IPS-18c (cell line): ENCODE measurements at regions not wholly inside any gene's neighbourhood (a gene's known extent, or its start where the extent isn't known, plus 50 kb on each side); places are given as distances from the start of the nearest gene placed in this dataset.

ENCODE experiments used
- H3K4me3 ChIP-seq: 2 replicates; pipeline ENCODE4 v1.7.0; 2013; ENCODE audit warnings: low read depth, mild to moderate bottlenecking, low read length, moderate library complexity; ENCODE audit not compliant: insufficient read depth
- H3K9me3 ChIP-seq: one replicate; pipeline ENCODE4 v1.6.1; 2013; ENCODE audit warnings: mild to moderate bottlenecking, low read length, moderate library complexity; ENCODE audit not compliant: control insufficient read depth, insufficient read depth

- Histone ChIP-seq H3K9me3 (no peaks in the 10 kb centered on the region), H3K4me3 (no peak overlapping the region)
These were observed 371.1 kb upstream of the ARID1B start for GRCh38 chr6:156406099-156406498.

- H3K4me3 ChIP-seq: no peak overlapping the region
- no peaks in the 10 kb centered on the region for H3K9me3 ChIP-seq
These were observed 374.6 kb upstream of the ARID1B start for GRCh38 chr6:156402628-156403027.

GRCh38 chr6:156402227-156402626, 375.0 kb upstream of the ARID1B start:
- Histone ChIP-seq H3K9me3 (no peaks in the 10 kb centered on the region), H3K4me3 (no peak overlapping the region)

GRCh38 chr6:156400487-156400886, 376.7 kb upstream of the ARID1B start:
- Histone ChIP-seq H3K4me3 (no peak overlapping the region), H3K9me3 (no peaks in the 10 kb centered on the region)

GRCh38 chr6:156398966-156399365, 378.2 kb upstream of the ARID1B start:
- no peaks in the 10 kb centered on the region for H3K9me3 ChIP-seq
- no peak overlapping the region for H3K4me3 ChIP-seq

GRCh38 chr6:156398371-156398770, 378.8 kb upstream of the ARID1B start:
- Histone ChIP-seq H3K9me3 (no peaks in the 10 kb centered on the region), H3K4me3 (no peak overlapping the region)

- H3K9me3 ChIP-seq: no peaks in the 10 kb centered on the region
- H3K4me3 ChIP-seq: no peak overlapping the region; the same call in 1 of the 2 replicates
These were observed 380.3 kb upstream of the ARID1B start for GRCh38 chr6:156396791-156397418.

GRCh38 chr6:156396068-156396771, 381.0 kb upstream of the ARID1B start:
- H3K4me3 ChIP-seq: no peak overlapping the region

GRCh38 chr6:156395276-156395675, 381.9 kb upstream of the ARID1B start:
- no peaks in the 10 kb centered on the region for H3K9me3 ChIP-seq
- no peak overlapping the region for H3K4me3 ChIP-seq

More at GRCh38 chr6:156396068-156396771, 381.0 kb upstream of the ARID1B start:
- no peaks in the 10 kb centered on the region for H3K9me3 ChIP-seq

GRCh38 chr6:156392648-156393047, 384.5 kb upstream of the ARID1B start:
- H3K4me3 ChIP-seq: no peak overlapping the region
- H3K9me3 ChIP-seq: no peaks in the 10 kb centered on the region

- no peak overlapping the region for H3K4me3 ChIP-seq
- H3K9me3 ChIP-seq: no peaks in the 10 kb centered on the region
These were observed 385.2 kb upstream of the ARID1B start for GRCh38 chr6:156391977-156392376.

GRCh38 chr6:156391061-156391672, 386.0 kb upstream of the ARID1B start:
- H3K9me3 ChIP-seq: no peaks in the 10 kb centered on the region

GRCh38 chr6:156390621-156391020, 386.6 kb upstream of the ARID1B start:
- Histone ChIP-seq H3K4me3 (no peak overlapping the region), H3K9me3 (no peaks in the 10 kb centered on the region)

More at GRCh38 chr6:156391061-156391672, 386.0 kb upstream of the ARID1B start:
- no peak overlapping the region for H3K4me3 ChIP-seq

GRCh38 chr6:156389296-156389695, 387.9 kb upstream of the ARID1B start:
- H3K4me3 ChIP-seq: no peak overlapping the region
- no peaks in the 10 kb centered on the region for H3K9me3 ChIP-seq

GRCh38 chr6:156387472-156387871, 389.7 kb upstream of the ARID1B start:
- Histone ChIP-seq H3K9me3 (no peaks in the 10 kb centered on the region), H3K4me3 (no peak overlapping the region)

GRCh38 chr6:156383059-156383458, 394.1 kb upstream of the ARID1B start:
- Histone ChIP-seq H3K9me3 (peaks cover 2% of the 10 kb centered on the region), H3K4me3 (no peak overlapping the region)

GRCh38 chr6:156379392-156380289, 397.5 kb upstream of the ARID1B start:
- H3K9me3 ChIP-seq: peaks cover 2% of the 10 kb centered on the region

More at GRCh38 chr6:156379392-156380289, 397.5 kb upstream of the ARID1B start:
- no peak overlapping the region for H3K4me3 ChIP-seq
